Sigmoid colon (tissue), 3 donors: ENCODE measurements at regions not wholly inside any gene's neighbourhood (a gene's known extent, or its start where the extent isn't known, plus 50 kb on each side); places are given as distances from the start of the nearest gene placed in this dataset.

Experiments
- POLR2A ChIP-seq, 2 donors: fragments of 450-650 bp; IDR thresholded peaks; one replicate each; pipeline ENCODE4 v1.6.1; 2016; ENCODE audit warnings: antibody characterized with exemption in 2 of 2, mild to moderate bottlenecking in 2 of 2, moderate library complexity in 2 of 2
- TF ChIP-seq, protein P1 (sequence below), 4 experiments: fragments of 450-650 bp in 3 of 4; fragments of 200-600 bp in 1 of 4; IDR thresholded peaks; one replicate each; pipeline ENCODE4 v1.5.1; 2016 to 2019; ENCODE audit warnings: antibody characterized with exemption in 4 of 4, mild to moderate bottlenecking in 3 of 4, moderate library complexity in 2 of 4

DNA sequence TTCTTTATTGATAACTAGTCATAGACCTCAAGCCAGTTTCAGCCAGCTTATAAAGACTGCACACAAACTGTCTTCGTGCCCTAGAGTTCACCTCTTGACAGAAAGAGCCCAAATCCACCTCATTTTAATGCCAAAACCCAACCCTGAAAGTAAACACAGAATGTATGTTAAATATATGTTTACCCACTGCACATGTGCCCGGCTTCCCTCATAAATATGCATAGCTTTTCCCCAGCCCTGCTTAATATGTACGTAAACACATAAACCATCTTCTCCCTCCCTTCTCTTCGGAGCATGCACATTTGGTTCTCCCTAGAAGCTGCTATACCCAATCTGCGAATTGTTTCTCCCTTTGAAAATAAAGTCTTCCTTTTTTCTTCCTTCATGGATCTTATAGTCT lies 73.9 kb upstream of the XIRP2 start:
- TF ChIP-seq, protein P1, sequence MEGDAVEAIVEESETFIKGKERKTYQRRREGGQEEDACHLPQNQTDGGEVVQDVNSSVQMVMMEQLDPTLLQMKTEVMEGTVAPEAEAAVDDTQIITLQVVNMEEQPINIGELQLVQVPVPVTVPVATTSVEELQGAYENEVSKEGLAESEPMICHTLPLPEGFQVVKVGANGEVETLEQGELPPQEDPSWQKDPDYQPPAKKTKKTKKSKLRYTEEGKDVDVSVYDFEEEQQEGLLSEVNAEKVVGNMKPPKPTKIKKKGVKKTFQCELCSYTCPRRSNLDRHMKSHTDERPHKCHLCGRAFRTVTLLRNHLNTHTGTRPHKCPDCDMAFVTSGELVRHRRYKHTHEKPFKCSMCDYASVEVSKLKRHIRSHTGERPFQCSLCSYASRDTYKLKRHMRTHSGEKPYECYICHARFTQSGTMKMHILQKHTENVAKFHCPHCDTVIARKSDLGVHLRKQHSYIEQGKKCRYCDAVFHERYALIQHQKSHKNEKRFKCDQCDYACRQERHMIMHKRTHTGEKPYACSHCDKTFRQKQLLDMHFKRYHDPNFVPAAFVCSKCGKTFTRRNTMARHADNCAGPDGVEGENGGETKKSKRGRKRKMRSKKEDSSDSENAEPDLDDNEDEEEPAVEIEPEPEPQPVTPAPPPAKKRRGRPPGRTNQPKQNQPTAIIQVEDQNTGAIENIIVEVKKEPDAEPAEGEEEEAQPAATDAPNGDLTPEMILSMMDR (IDR thresholded peaks at IDR 0.05): no peak
- TF ChIP-seq POLR2A (IDR thresholded peaks at IDR 0.05): no peak
